GM06990 (cell line): ENCODE measurements at regions not wholly inside any gene's neighbourhood (a gene's known extent, or its start where the extent isn't known, plus 50 kb on each side); places are given as distances from the start of the nearest gene placed in this dataset.

ENCODE experiments used
- DNase-seq: peaks from one replicate; pipeline ENCODE4 v3.0.0-alpha.2; 2011; ENCODE audit not compliant: insufficient read length; ENCODE audit errors: extremely low read depth
- H3K27me3 ChIP-seq: replicated peaks from 2 replicates; pipeline ENCODE4 v1.6.0; 2011; ENCODE audit warnings: low read length; ENCODE audit not compliant: control insufficient read depth, insufficient read depth
- H3K36me3 ChIP-seq: 2 replicates; pipeline ENCODE4 v1.5.1; 2011; ENCODE audit warnings: low read length; ENCODE audit not compliant: control insufficient read depth, insufficient read depth
- H3K4me3 ChIP-seq: replicated peaks from 2 replicates; pipeline ENCODE4 v1.5.1; 2011; ENCODE audit warnings: low read depth, mild to moderate bottlenecking, control low read depth, low read length
- CTCF ChIP-seq: IDR thresholded peaks from 2 replicates; pipeline ENCODE4 v1.5.1; 2011; ENCODE audit warnings: low read length, control low read depth, mild to moderate bottlenecking, inconsistent platforms; ENCODE audit not compliant: insufficient read depth, poor library complexity, severe bottlenecking

- Histone ChIP-seq H3K4me3 (no peak overlapping the region), H3K36me3 (no peaks in the 10 kb centered on the region), H3K27me3 (no peaks in the 10 kb centered on the region)
- no peak for TF ChIP-seq CTCF
- no peak for DNase-seq
These were observed 622.5 kb downstream of the ANKRD50 start for GRCh38 chr4:124090021-124090420.

GRCh38 chr4:124092101-124092500 is 620.4 kb downstream of the ANKRD50 start:
- no peaks in the 10 kb centered on the region for H3K36me3 ChIP-seq
- TF ChIP-seq CTCF, result no peak
- H3K4me3 ChIP-seq, result no peak overlapping the region
- H3K27me3 ChIP-seq, result no peaks in the 10 kb centered on the region
- no peak for DNase-seq

- DNase-seq, result no peak
- Histone ChIP-seq H3K4me3 (no peak overlapping the region), H3K27me3 (no peaks in the 10 kb centered on the region), H3K36me3 (no peaks in the 10 kb centered on the region)
- TF ChIP-seq CTCF, result no peak
These were observed 620.0 kb downstream of the ANKRD50 start for GRCh38 chr4:124092541-124092984.

- Histone ChIP-seq H3K27me3 (no peaks in the 10 kb centered on the region), H3K36me3 (no peaks in the 10 kb centered on the region), H3K4me3 (no peak overlapping the region)
- no peak for TF ChIP-seq CTCF
- no peak for DNase-seq
These were observed 616.9 kb downstream of the ANKRD50 start for GRCh38 chr4:124095621-124096020.

- no peak for DNase-seq
- TF ChIP-seq CTCF, result no peak
- Histone ChIP-seq H3K36me3 (no peaks in the 10 kb centered on the region), H3K27me3 (no peaks in the 10 kb centered on the region), H3K4me3 (no peak overlapping the region)
These were observed 616.2 kb downstream of the ANKRD50 start for GRCh38 chr4:124096290-124096689.

- DNase-seq, result no peak
- Histone ChIP-seq H3K27me3 (no peaks in the 10 kb centered on the region), H3K4me3 (no peak overlapping the region), H3K36me3 (no peaks in the 10 kb centered on the region)
- TF ChIP-seq CTCF, result no peak
These were observed 615.1 kb downstream of the ANKRD50 start for GRCh38 chr4:124097447-124097846.
